HUDEP-2 (cell line): ENCODE measurements at regions not wholly inside any gene's neighbourhood (a gene's known extent, or its start where the extent isn't known, plus 50 kb on each side); places are given as distances from the start of the nearest gene placed in this dataset.
"Not testable (repeated sequence)": the region's sequence is repeated elsewhere in the genome, so short reads cannot be mapped to it uniquely, and the experiment has no call there.

Experiments
- DNase-seq, 76 experiments: peaks; one replicate each; lab custom pipeline; 2025; ENCODE audit not compliant: unreplicated experiment in 76 of 76; lab: John Stamatoyannopoulos, UW

GRCh38 chr13:82305588-82305987 lies 1576.7 kb downstream of the SLITRK1 start:
- DNase-seq, result no peak

GRCh38 chr13:82298106-82298505 lies 1584.2 kb downstream of the SLITRK1 start:
- no peak for DNase-seq

- DNase-seq, result no peak
Measured at GRCh38 chr13:82294226-82294625, 1588.0 kb downstream of the SLITRK1 start.

GRCh38 chr13:82292334-82292733 lies 1589.9 kb downstream of the SLITRK1 start:
- DNase-seq, result no peak

- no peak for DNase-seq
Measured at GRCh38 chr13:82291852-82292251, 1590.4 kb downstream of the SLITRK1 start.

GRCh38 chr13:82275644-82276043 lies 1606.6 kb downstream of the SLITRK1 start:
- no peak for DNase-seq

GRCh38 chr13:82259284-82259683 lies 1623.0 kb downstream of the SLITRK1 start:
- no peak for DNase-seq

- no peak for DNase-seq
Measured at GRCh38 chr13:82257790-82258507, 1624.3 kb downstream of the SLITRK1 start.

GRCh38 chr13:82248762-82249161 lies 1633.5 kb downstream of the SLITRK1 start:
- DNase-seq, result no peak

- no peak for DNase-seq
Measured at GRCh38 chr13:82245860-82246259, 1636.4 kb downstream of the SLITRK1 start.

- no peak for DNase-seq
Measured at GRCh38 chr13:82224806-82225205, 1657.5 kb downstream of the SLITRK1 start.

GRCh38 chr13:82221621-82222020 lies 1660.7 kb downstream of the SLITRK1 start:
- no peak for DNase-seq

GRCh38 chr13:82220641-82221040 lies 1661.6 kb downstream of the SLITRK1 start:
- DNase-seq, result no peak

- no peak for DNase-seq
Measured at GRCh38 chr13:82216165-82216564, 1666.1 kb downstream of the SLITRK1 start.

- DNase-seq, result no peak
Measured at GRCh38 chr13:82214341-82214740, 1667.9 kb downstream of the SLITRK1 start.

GRCh38 chr13:82206241-82206640 lies 1676.0 kb downstream of the SLITRK1 start:
- DNase-seq, result no peak

- no peak for DNase-seq
Measured at GRCh38 chr13:82202398-82202797, 1679.9 kb downstream of the SLITRK1 start.

GRCh38 chr13:82196087-82196486 lies 1686.2 kb downstream of the SLITRK1 start:
- DNase-seq, result no peak

GRCh38 chr13:82187227-82187626 lies 1695.0 kb downstream of the SLITRK1 start:
- no peak for DNase-seq

GRCh38 chr13:82176751-82177150 lies 1705.5 kb downstream of the SLITRK1 start:
- no peak for DNase-seq

GRCh38 chr13:82165396-82166174 lies 1716.7 kb downstream of the SLITRK1 start:
- no peak for DNase-seq

GRCh38 chr13:82164780-82165395 lies 1717.4 kb downstream of the SLITRK1 start:
- DNase-seq, result not testable (repeated sequence)
